K562 (cell line): ENCODE measurements at regions not wholly inside any gene's neighbourhood (a gene's known extent, or its start where the extent isn't known, plus 50 kb on each side); places are given as distances from the start of the nearest gene placed in this dataset.

Source experiments
- ATAC-seq: fragments of 200-7000 bp; cut with Tn5 transposase; 3 replicates; pipeline ENCODE4 v1.9.1; 2020; ENCODE audit warnings: moderate library complexity
- BruUV-seq: library from RNA; stranded (reverse); fragments of 400-500 nt; replicated peaks from 2 replicates; lab custom pipeline; 2021; lab: Mats Ljungman, UMichigan
- CTCF ChIA-PET: fragments of 300-600 bp; formaldehyde crosslinking; extraction: SDS; loops from one replicate; lab custom pipeline; 2021; ENCODE audit warnings: low intra/inter-chr PET ratio; lab: Yijun Ruan, JAX
- POLR2A ChIA-PET: fragments of 300-600, 350-650 bp; sonication (Branson Sonifier 250); formaldehyde crosslinking; extraction: SDS; loops from one replicate; lab custom pipeline; 2021; ENCODE audit warnings: antibody characterized with exemption, inconsistent platforms; lab: Yijun Ruan, JAX
- DNase-seq, 4 experiments: peaks; one replicate each; pipeline versions ENCODE4 v3.0.0 to v3.0.0-alpha.2; 2011 to 2018; ENCODE audit warnings: low spot score in 3 of 4, mixed read lengths in 3 of 4; ENCODE audit errors: extremely low read depth in 1 of 4
- FAIRE-seq: peaks from 2 replicates; lab custom pipeline; 2011; peaks lifted over from hg19 to GRCh38; lab: Jason Lieb, UNC
- H2AFZ ChIP-seq: 2 replicates; pipeline ENCODE4 v1.6.0; 2011; ENCODE audit warnings: low read depth, low read length, control low read depth, inconsistent platforms
- H3K27ac ChIP-seq: fragments of 200-600 bp; 3 replicates; pipeline ENCODE4 v1.8.0; 2011; ENCODE audit warnings: low read depth, mild to moderate bottlenecking, control low read depth, inconsistent platforms, low read length, moderate library complexity, mixed read lengths; ENCODE audit errors: extremely low read depth
- H3K27me3 ChIP-seq, 2 experiments: fragments of 300-600 bp in 1 of 2; 2 replicates in 1 of 2; 3 replicates in 1 of 2; pipeline versions ENCODE4 v1.6.0 to v1.8.0; 2011; ENCODE audit warnings: inconsistent platforms in 2 of 2, low read length in 2 of 2, mild to moderate bottlenecking in 1 of 2, mixed read lengths in 1 of 2, moderate library complexity in 1 of 2; ENCODE audit not compliant: control insufficient read depth in 2 of 2, insufficient read depth in 2 of 2
- H3K36me3 ChIP-seq: fragments of 300-600 bp; 3 replicates; pipeline ENCODE4 v1.8.0; 2011; ENCODE audit warnings: mild to moderate bottlenecking, low read length, inconsistent platforms; ENCODE audit not compliant: control insufficient read depth, insufficient read depth
- H3K4me1 ChIP-seq, 2 experiments: fragments of 200-600 bp in 1 of 2; replicated peaks in 1 of 2; 2 replicates in 1 of 2; 3 replicates in 1 of 2; pipeline versions ENCODE4 v1.5.1 to v1.8.0; 2011; ENCODE audit warnings: inconsistent platforms in 2 of 2, low read length in 2 of 2, mild to moderate bottlenecking in 1 of 2, mixed read lengths in 1 of 2, moderate library complexity in 1 of 2; ENCODE audit not compliant: control insufficient read depth in 2 of 2, insufficient read depth in 2 of 2
- H3K4me2 ChIP-seq: 2 replicates; pipeline ENCODE4 v1.6.1; 2011; ENCODE audit warnings: low read length, control low read depth, inconsistent platforms, mixed read lengths; ENCODE audit not compliant: insufficient read depth
- H3K4me3 ChIP-seq: fragments of 200-600 bp; sonication (generic), shearing (Covaris generic); 2 replicates; pipeline ENCODE4 v1.5.1; 2016; ENCODE audit warnings: control low read depth, inconsistent platforms
- H3K79me2 ChIP-seq: fragments of 200-600 bp; 3 replicates; pipeline ENCODE4 v1.8.0; 2011; ENCODE audit warnings: low read length, inconsistent platforms; ENCODE audit not compliant: control insufficient read depth, insufficient read depth
- H3K9ac ChIP-seq, 2 experiments: 2 replicates each; pipeline versions ENCODE4 v1.6.0 to v1.6.1; 2011; ENCODE audit warnings: low read depth in 2 of 2, low read length in 2 of 2, control low read depth in 1 of 2, inconsistent platforms in 1 of 2, mild to moderate bottlenecking in 1 of 2, mixed read lengths in 1 of 2; ENCODE audit not compliant: insufficient read depth in 1 of 2
- H3K9me1 ChIP-seq: one replicate; pipeline ENCODE4 v1.6.0; 2011; ENCODE audit warnings: inconsistent platforms, mild to moderate bottlenecking, low read length, moderate library complexity; ENCODE audit not compliant: control insufficient read depth, insufficient read depth
- H3K9me3 ChIP-seq: replicated peaks from 2 replicates; pipeline ENCODE4 v1.5.1; 2011; ENCODE audit warnings: low read depth, low read length, inconsistent platforms; ENCODE audit not compliant: control insufficient read depth, insufficient read depth
- H4K20me1 ChIP-seq: replicated peaks from 2 replicates; pipeline ENCODE4 v1.6.1; 2011; ENCODE audit warnings: low read length, inconsistent platforms, mixed read lengths; ENCODE audit not compliant: control insufficient read depth, insufficient read depth
- ADNP ChIP-seq: fragments of 200-800 bp; sonication (Bioruptor generic); IDR thresholded peaks from 2 replicates; pipeline ENCODE4 v1.6.1; 2016; ENCODE audit warnings: missing genetic modification characterization, missing compliant biosample characterization
- DPF2 ChIP-seq: fragments of 450-650 bp; IDR thresholded peaks from 2 replicates; pipeline ENCODE4 v1.6.1; 2016
- IRF2 ChIP-seq: sonication (generic); formaldehyde crosslinking; IDR thresholded peaks from 2 replicates; pipeline ENCODE4 v1.8.1; 2022; ENCODE audit warnings: mild to moderate bottlenecking, missing genetic modification reagents
- MAFG ChIP-seq: fragments of 450-650 bp; conservative IDR thresholded peaks from 2 replicates; pipeline ENCODE4 v1.6.1; 2016; ENCODE audit warnings: missing genetic modification characterization, missing compliant biosample characterization
- NELFE ChIP-seq: IDR thresholded peaks from 2 replicates; pipeline ENCODE4 v1.6.1; 2011; ENCODE audit warnings: mild to moderate bottlenecking; ENCODE audit not compliant: insufficient read depth, insufficient read length
- NR2F6 ChIP-seq: fragments of 450-650 bp; formaldehyde crosslinking; IDR thresholded peaks from 2 replicates; pipeline ENCODE4 v1.4.0; 2020; ENCODE audit warnings: mild to moderate bottlenecking
- SP1 ChIP-seq: sonication (generic); formaldehyde crosslinking; IDR thresholded peaks from 2 replicates; pipeline ENCODE4 v1.8.1; 2022; ENCODE audit warnings: mild to moderate bottlenecking, missing genetic modification reagents
- SRSF7 ChIP-seq: fragments of 200-400 bp; formaldehyde crosslinking; optimal IDR thresholded peaks from 2 replicates; pipeline ENCODE3; 2017; ENCODE audit warnings: mild to moderate bottlenecking, low read depth, low read length
- TAF1 ChIP-seq: IDR thresholded peaks from 2 replicates; pipeline ENCODE4 v1.6.1; 2011; ENCODE audit warnings: mild to moderate bottlenecking, low read length, moderate library complexity; ENCODE audit not compliant: insufficient read depth, control insufficient read depth, severe bottlenecking; ENCODE audit errors: extremely low read depth
- TRIM24 ChIP-seq, 2 experiments: fragments of 450-650 bp; IDR thresholded peaks; 2 replicates each; pipeline ENCODE4 v1.6.1; 2016
- XRCC3 ChIP-seq: fragments of 450-650 bp; IDR thresholded peaks from 2 replicates; pipeline ENCODE4 v1.6.1; 2017; ENCODE audit warnings: mild to moderate bottlenecking, moderate library complexity
- WGBS: fragments of 100-300 bp; shearing (Covaris generic); methylation state at CpG from one replicate; pipeline ENCODE4 v1.1.6; 2016; ENCODE audit warnings: low coverage, mixed read lengths; ENCODE audit not compliant: insufficient coverage; ENCODE audit errors: missing lambda C conversion rate; 5-methylcytosine and 5-hydroxymethylcytosine counted together
- in situ Hi-C: fragments of 300-500 bp; cut with MboI; formaldehyde crosslinking; loops from 4 replicates; pipeline ENCODE4 v1.15.0; 2018; ENCODE audit warnings: inconsistent platforms, mixed read lengths
- intact Hi-C: fragments of 100-400 bp; cut with micrococcal nuclease; formaldehyde crosslinking; loops from 2 replicates; pipeline ENCODE4 v1.14.2; 2022
- TF ChIP-seq, protein P1 (sequence below): fragments of 250-450 bp; sonication (Bioruptor Pico); IDR thresholded peaks from 2 replicates; pipeline ENCODE4 v1.6.1; 2021; ENCODE audit warnings: mild to moderate bottlenecking
- TF ChIP-seq, protein P2 (sequence below): fragments of 450-650 bp; formaldehyde crosslinking; IDR thresholded peaks from 2 replicates; pipeline ENCODE4 v1.4.0; 2020; ENCODE audit warnings: mild to moderate bottlenecking, moderate library complexity
- TF ChIP-seq, protein P3 (sequence below): sonication (generic); formaldehyde crosslinking; IDR thresholded peaks from 2 replicates; pipeline ENCODE4 v1.8.0; 2022; ENCODE audit warnings: mild to moderate bottlenecking, missing genetic modification reagents

DNA sequence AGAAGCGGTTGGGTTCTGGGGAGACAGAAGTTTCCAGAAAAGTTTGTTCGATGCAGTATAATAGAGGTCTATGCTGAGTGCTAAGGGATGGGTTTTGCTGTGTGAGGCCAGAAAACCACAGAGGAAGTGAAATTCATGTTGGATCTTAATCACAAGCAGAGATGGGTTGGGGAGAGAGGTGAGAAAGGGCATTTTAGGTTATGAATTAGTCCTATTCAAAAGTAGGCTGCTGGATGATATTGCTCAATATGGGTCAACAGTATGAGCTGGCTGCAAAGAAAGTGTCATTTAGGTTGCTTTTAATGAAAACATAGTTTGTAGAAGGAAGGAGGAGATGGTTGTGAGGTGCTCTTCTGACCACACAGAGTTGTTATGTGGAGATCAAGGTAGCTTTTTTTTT lies 118.8 kb upstream of the LHCGR start (continued):
- TF ChIP-seq DPF2: no peak

DNA sequence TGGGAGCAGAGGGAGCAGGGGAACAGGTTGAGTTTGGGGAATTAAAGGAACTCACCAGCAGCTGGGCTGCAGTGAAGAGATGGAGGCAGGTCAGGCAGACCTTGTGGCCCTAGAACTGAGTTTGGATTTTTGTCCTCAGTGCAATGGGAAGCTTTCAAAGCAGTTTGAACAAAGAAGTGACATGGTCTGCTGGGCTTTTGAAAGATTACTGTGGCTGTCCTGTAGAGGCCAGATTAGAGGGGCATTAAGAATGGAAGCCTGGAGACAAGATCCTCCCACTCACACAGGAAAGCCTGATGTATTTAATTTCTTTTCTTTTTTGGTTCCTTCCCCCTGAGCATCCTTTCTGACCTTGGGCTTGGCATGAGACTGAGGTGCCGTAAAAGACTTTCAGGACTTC lies 118.1 kb upstream of the LHCGR start:
- intact Hi-C loops: no loop called here
- no peaks in the 10 kb centered on the region for H3K4me1 ChIP-seq
- no peaks in the 10 kb centered on the region for H3K27me3 ChIP-seq
- H2AFZ ChIP-seq: no peak overlapping the region
- TF ChIP-seq ADNP (tag): no peak
- TF ChIP-seq, all 486 proteins: peak for 0
- Histone ChIP-seq H3K9me1 (no peaks in the 10 kb centered on the region), H3K9me3 (no peaks in the 10 kb centered on the region), H3K79me2 (no peaks in the 10 kb centered on the region), H3K4me2 (no peak overlapping the region), H4K20me1 (no peaks in the 10 kb centered on the region), H3K27ac (no peak overlapping the region), H3K36me3 (no peaks in the 10 kb centered on the region), H3K9ac (no peak overlapping the region), H3K4me3 (no peak overlapping the region)
- in situ Hi-C loops: no loop called here
- no peak for ATAC-seq
- FAIRE-seq: no peak
- ChIA-PET CTCF (no interaction called here), POLR2A (no interaction called here)
- BruUV-seq: no TSS peak
- 8% methylated on average over 1 of the region's 1 CpG for WGBS
- DNase-seq: no peak

DNA sequence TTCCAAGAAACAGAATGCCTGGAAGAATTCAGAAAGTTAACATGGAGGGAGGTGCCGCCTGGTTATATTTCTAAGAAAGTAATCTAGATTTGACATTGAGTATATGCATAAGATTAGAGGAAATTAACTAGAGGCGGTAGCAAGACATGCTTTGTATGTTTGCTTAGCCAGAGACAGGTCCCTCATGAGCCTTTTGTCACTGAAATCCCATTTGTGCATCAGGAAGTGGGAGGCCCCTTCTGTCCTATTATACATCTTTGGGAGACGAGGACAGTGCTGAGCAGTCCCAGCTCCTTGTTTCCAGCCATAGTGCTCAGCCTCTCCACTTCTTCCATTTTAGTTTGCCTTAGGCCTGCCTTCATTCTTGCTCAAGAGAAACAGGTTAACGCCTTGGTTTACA lies 115.4 kb upstream of the LHCGR start:
- FAIRE-seq (no peak), ATAC-seq (no peak), DNase-seq (no peak)
- H3K9ac ChIP-seq: no peak overlapping the region
- H3K27ac ChIP-seq: no peak overlapping the region
- WGBS: 0% methylated on average over 4 of the region's 4 CpGs
- no TSS peak for BruUV-seq
- no peaks in the 10 kb centered on the region for H3K4me1 ChIP-seq
- ChIA-PET POLR2A (no interaction called here), CTCF (no interaction called here)
- no peak overlapping the region for H3K4me2 ChIP-seq
- intact Hi-C loops: no loop called here
- H2AFZ ChIP-seq: no peak overlapping the region
- H4K20me1 ChIP-seq: no peaks in the 10 kb centered on the region
- H3K79me2 ChIP-seq: no peaks in the 10 kb centered on the region
- no peaks in the 10 kb centered on the region for H3K36me3 ChIP-seq
- no peak overlapping the region for H3K4me3 ChIP-seq
- H3K9me1 ChIP-seq: no peaks in the 10 kb centered on the region
- H3K27me3 ChIP-seq: no peaks in the 10 kb centered on the region
- in situ Hi-C loops: no loop called here
- H3K9me3 ChIP-seq: no peaks in the 10 kb centered on the region
- TF ChIP-seq, protein P1, sequence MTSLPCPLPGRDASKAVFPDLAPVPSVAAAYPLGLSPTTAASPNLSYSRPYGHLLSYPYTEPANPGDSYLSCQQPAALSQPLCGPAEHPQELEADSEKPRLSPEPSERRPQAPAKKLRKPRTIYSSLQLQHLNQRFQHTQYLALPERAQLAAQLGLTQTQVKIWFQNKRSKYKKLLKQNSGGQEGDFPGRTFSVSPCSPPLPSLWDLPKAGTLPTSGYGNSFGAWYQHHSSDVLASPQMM (CRISPR knock-in tag): no peak
- TF ChIP-seq, protein P2, sequence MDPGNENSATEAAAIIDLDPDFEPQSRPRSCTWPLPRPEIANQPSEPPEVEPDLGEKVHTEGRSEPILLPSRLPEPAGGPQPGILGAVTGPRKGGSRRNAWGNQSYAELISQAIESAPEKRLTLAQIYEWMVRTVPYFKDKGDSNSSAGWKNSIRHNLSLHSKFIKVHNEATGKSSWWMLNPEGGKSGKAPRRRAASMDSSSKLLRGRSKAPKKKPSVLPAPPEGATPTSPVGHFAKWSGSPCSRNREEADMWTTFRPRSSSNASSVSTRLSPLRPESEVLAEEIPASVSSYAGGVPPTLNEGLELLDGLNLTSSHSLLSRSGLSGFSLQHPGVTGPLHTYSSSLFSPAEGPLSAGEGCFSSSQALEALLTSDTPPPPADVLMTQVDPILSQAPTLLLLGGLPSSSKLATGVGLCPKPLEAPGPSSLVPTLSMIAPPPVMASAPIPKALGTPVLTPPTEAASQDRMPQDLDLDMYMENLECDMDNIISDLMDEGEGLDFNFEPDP: no peak
- TF ChIP-seq MAFG (tag) (no peak), SRSF7 (no peak), TRIM24 (IDR thresholded peaks at IDR 0.05) (no peak), IRF2 (CRISPR knock-in tag) (no peak), TAF1 (no peak), NELFE (no peak), NR2F6 (CRISPR knock-in tag) (no peak), SP1 (CRISPR knock-in tag) (no peak), XRCC3 (no peak)
- TF ChIP-seq, protein P3, sequence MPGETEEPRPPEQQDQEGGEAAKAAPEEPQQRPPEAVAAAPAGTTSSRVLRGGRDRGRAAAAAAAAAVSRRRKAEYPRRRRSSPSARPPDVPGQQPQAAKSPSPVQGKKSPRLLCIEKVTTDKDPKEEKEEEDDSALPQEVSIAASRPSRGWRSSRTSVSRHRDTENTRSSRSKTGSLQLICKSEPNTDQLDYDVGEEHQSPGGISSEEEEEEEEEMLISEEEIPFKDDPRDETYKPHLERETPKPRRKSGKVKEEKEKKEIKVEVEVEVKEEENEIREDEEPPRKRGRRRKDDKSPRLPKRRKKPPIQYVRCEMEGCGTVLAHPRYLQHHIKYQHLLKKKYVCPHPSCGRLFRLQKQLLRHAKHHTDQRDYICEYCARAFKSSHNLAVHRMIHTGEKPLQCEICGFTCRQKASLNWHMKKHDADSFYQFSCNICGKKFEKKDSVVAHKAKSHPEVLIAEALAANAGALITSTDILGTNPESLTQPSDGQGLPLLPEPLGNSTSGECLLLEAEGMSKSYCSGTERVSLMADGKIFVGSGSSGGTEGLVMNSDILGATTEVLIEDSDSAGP: no peak
